SK-N-SH (cell line): ENCODE measurements at regions not wholly inside any gene's neighbourhood (a gene's known extent, or its start where the extent isn't known, plus 50 kb on each side); places are given as distances from the start of the nearest gene placed in this dataset.

Source experiments
- CTCF ChIA-PET: fragments of 300-600, 350-600 bp; formaldehyde crosslinking; extraction: SDS; loops from one replicate; lab custom pipeline; 2021; lab: Yijun Ruan, JAX
- POLR2A ChIA-PET: fragments of 350-600 bp; sonication (Branson Sonifier 250); formaldehyde crosslinking; extraction: SDS; loops from one replicate; lab custom pipeline; 2020; ENCODE audit warnings: antibody characterized with exemption, inconsistent platforms; lab: Yijun Ruan, JAX
- DNase-seq: peaks from one replicate; pipeline ENCODE4 v3.0.0; 2012
- H2AFZ ChIP-seq: fragments of 200-600 bp; sonication (generic); 2 replicates; pipeline ENCODE4 v1.8.1; 2016; ENCODE audit warnings: antibody characterized with exemption, mild to moderate bottlenecking, low read depth
- H3F3A ChIP-seq: fragments of 200-600 bp; sonication (generic); replicated peaks from 2 replicates; pipeline ENCODE3; 2016; ENCODE audit warnings: antibody characterized with exemption, mild to moderate bottlenecking; ENCODE audit not compliant: insufficient read depth
- H3K27ac ChIP-seq, 2 experiments: fragments of 200-500 bp in 1 of 2; fragments of 200-600 bp in 1 of 2; sonication (Bioruptor generic) in 1 of 2; sonication (generic), shearing (Covaris generic) in 1 of 2; 2 replicates each; pipeline versions ENCODE4 v1.5.1 to v1.6.1; 2014 to 2016; ENCODE audit warnings: low read depth in 2 of 2, inconsistent platforms in 1 of 2, low read length in 1 of 2, mild to moderate bottlenecking in 1 of 2, mixed read lengths in 1 of 2
- H3K27me3 ChIP-seq: fragments of 200-600 bp; sonication (generic), shearing (Covaris generic); 2 replicates; pipeline ENCODE4 v1.6.1; 2016; ENCODE audit warnings: mixed run types; ENCODE audit not compliant: insufficient read depth
- H3K36me3 ChIP-seq, 2 experiments: fragments of 200-500 bp in 1 of 2; fragments of 200-600 bp in 1 of 2; sonication (Bioruptor generic) in 1 of 2; sonication (generic) in 1 of 2; replicated peaks in 1 of 2; 2 replicates each; pipeline versions ENCODE3 to v1.5.1; 2014 to 2016; ENCODE audit warnings: low read length in 1 of 2, mild to moderate bottlenecking in 1 of 2; ENCODE audit not compliant: insufficient read depth in 2 of 2, control insufficient read depth in 1 of 2
- H3K4me1 ChIP-seq, 2 experiments: fragments of 200-500 bp in 1 of 2; fragments of 200-600 bp in 1 of 2; sonication (Bioruptor generic) in 1 of 2; sonication (generic), shearing (Covaris generic) in 1 of 2; 2 replicates each; pipeline versions ENCODE4 v1.5.1 to v1.6.1; 2014 to 2016; ENCODE audit warnings: low read depth in 1 of 2, low read length in 1 of 2, mixed run types in 1 of 2; ENCODE audit not compliant: insufficient read depth in 2 of 2, control insufficient read depth in 1 of 2
- H3K4me2 ChIP-seq: fragments of 200-600 bp; sonication (generic), shearing (Covaris generic); 2 replicates; pipeline ENCODE4 v1.6.1; 2017; ENCODE audit warnings: mixed run types
- H3K4me3 ChIP-seq, 2 experiments: fragments of 200-500 bp in 1 of 2; fragments of 200-600 bp in 1 of 2; sonication (Bioruptor generic) in 1 of 2; sonication (generic), shearing (Covaris generic) in 1 of 2; 2 replicates each; pipeline versions ENCODE4 v1.5.1 to v1.8.1; 2014 to 2016; ENCODE audit warnings: low read depth in 2 of 2, inconsistent platforms in 1 of 2, low read length in 1 of 2, mild to moderate bottlenecking in 1 of 2, mixed read lengths in 1 of 2, moderate library complexity in 1 of 2
- H3K79me2 ChIP-seq: fragments of 200-600 bp; sonication (generic); 2 replicates; pipeline ENCODE4 v1.8.1; 2017; ENCODE audit warnings: mild to moderate bottlenecking; ENCODE audit not compliant: insufficient read depth
- H3K9ac ChIP-seq: fragments of 200-600 bp; sonication (generic); 2 replicates; pipeline ENCODE4 v1.6.1; 2017; ENCODE audit warnings: mixed run types
- H3K9me2 ChIP-seq: fragments of 200-600 bp; sonication (generic); 2 replicates; pipeline ENCODE4 v1.6.1; 2017; ENCODE audit warnings: mixed run types
- H3K9me3 ChIP-seq: fragments of 200-600 bp; sonication (generic); 2 replicates; pipeline ENCODE4 v1.6.1; 2017; ENCODE audit warnings: mixed run types, mild to moderate bottlenecking, moderate library complexity
- H4K20me1 ChIP-seq: fragments of 200-600 bp; sonication (generic); 2 replicates; pipeline ENCODE4 v1.6.1; 2017; ENCODE audit warnings: mild to moderate bottlenecking, mixed run types; ENCODE audit not compliant: insufficient read depth
- CHD2 ChIP-seq: fragments of 150-350 bp; IDR thresholded peaks from 2 replicates; pipeline ENCODE4 v1.6.1; 2018; ENCODE audit warnings: low read length; ENCODE audit not compliant: partially characterized antibody
- ELF1 ChIP-seq: IDR thresholded peaks from 2 replicates; pipeline ENCODE4 v1.4.0; 2012
- EP300 ChIP-seq, 2 experiments: IDR thresholded peaks; 2 replicates each; pipeline versions ENCODE4 v1.4.0 to v1.6.1; 2012; ENCODE audit warnings: borderline replicate concordance in 1 of 2, low read depth in 1 of 2, low read length in 1 of 2
- EZH2phosphoT487 ChIP-seq: fragments of 200-600 bp; sonication (generic); IDR thresholded peaks from 2 replicates; pipeline ENCODE4 v1.6.1; 2017; ENCODE audit warnings: low read depth, mixed run types, mild to moderate bottlenecking, antibody characterized with exemption, moderate library complexity, borderline replicate concordance
- FOXJ3 ChIP-seq: sonication (generic); formaldehyde crosslinking; IDR thresholded peaks from 2 replicates; pipeline ENCODE4 v1.5.1; 2020; ENCODE audit warnings: mild to moderate bottlenecking, missing genetic modification reagents
- FOXM1 ChIP-seq: IDR thresholded peaks from 2 replicates; pipeline ENCODE4 v1.4.0; 2012; ENCODE audit warnings: low read depth, mild to moderate bottlenecking
- GATA2 ChIP-seq: sonication (generic); formaldehyde crosslinking; IDR thresholded peaks from 2 replicates; pipeline ENCODE4 v1.5.0; 2020; ENCODE audit warnings: mild to moderate bottlenecking, missing genetic modification reagents
- JUND ChIP-seq: IDR thresholded peaks from 2 replicates; pipeline ENCODE4 v1.4.0; 2012
- NRF1 ChIP-seq: IDR thresholded peaks from 2 replicates; pipeline ENCODE4 v1.6.1; 2012; ENCODE audit warnings: low read depth, mild to moderate bottlenecking, low read length
- PBX3 ChIP-seq: IDR thresholded peaks from 2 replicates; pipeline ENCODE4; 2012
- POLR2AphosphoS5 ChIP-seq: IDR thresholded peaks from 2 replicates; pipeline ENCODE4 v1.6.1; 2012; ENCODE audit warnings: low read depth, low read length
- TAF1 ChIP-seq: IDR thresholded peaks from 2 replicates; pipeline ENCODE4 v1.6.1; 2012; ENCODE audit warnings: low read depth, mild to moderate bottlenecking, low read length, moderate library complexity, borderline replicate concordance
- USF2 ChIP-seq: fragments of 150-350 bp; IDR thresholded peaks from 2 replicates; pipeline ENCODE4 v1.6.1; 2017; ENCODE audit warnings: antibody characterized with exemption, low read length, low read depth, borderline replicate concordance
- YY1 ChIP-seq: IDR thresholded peaks from 2 replicates; pipeline ENCODE4 v1.4.0; 2012; ENCODE audit warnings: low read depth, mild to moderate bottlenecking
- WGBS: methylation state at CpG from one replicate; pipeline ENCODE4 v1.1.6; 2017; ENCODE audit warnings: low lambda C conversion rate; 5-methylcytosine and 5-hydroxymethylcytosine counted together
- TF ChIP-seq, protein P1 (sequence below): fragments of 150-350 bp; IDR thresholded peaks from 2 replicates; pipeline ENCODE4 v1.6.1; 2016; ENCODE audit warnings: mild to moderate bottlenecking, low read depth, low read length

DNA sequence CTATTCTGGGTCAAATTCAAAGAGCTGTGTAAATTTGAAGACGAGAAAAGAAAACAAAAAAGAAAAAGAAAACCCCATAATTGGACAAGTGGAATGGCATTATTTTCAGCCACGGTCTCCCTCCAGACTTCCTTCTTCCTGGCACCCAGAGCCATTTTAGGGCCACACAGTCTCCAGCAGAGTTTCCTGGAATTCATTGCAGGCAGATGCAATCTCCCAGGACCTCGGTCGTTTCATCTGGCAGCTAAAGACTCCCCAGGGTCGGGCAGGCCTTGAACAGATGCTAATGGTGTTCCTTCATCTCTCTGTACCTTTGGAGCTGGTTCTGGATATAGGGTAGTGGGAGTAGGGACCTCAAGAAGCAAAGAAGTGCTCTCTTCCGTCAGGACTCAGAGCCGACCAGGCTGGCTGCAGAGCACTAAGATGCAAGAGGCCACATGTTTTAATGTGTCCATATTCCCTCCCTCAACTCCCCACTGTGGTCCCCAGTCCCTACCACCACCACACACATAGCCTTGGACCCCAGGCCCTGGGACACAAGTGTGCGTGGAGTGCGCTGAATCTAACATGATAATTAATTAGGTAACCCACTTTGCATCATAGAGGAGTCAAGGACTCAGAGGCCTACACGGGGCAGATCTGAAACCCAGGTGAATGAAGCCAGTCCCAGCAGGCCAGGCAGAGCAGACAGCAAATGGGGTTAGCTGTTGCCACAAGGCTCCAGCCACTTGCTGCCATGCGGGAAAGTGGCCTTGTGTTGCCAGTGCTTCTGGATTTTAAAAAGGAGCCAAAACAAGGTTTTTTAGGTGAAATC lies 109.3 kb upstream of the ATL2 start:
- Histone ChIP-seq H3K36me3 (no peaks in the 10 kb centered on the region), H3K27ac (no peak overlapping the region), H3F3A (no peaks in the 10 kb centered on the region), H3K9me2 (no peaks in the 10 kb centered on the region), H3K9ac (no peak overlapping the region), H2AFZ (no peak overlapping the region), H3K79me2 (no peaks in the 10 kb centered on the region), H3K9me3 (no peaks in the 10 kb centered on the region), H3K4me2 (no peak overlapping the region), H3K27me3 (no peaks in the 10 kb centered on the region), H3K4me1 (peaks cover 0 to 7% of the 10 kb centered on the region in 2 experiments; a peak in 1 of 4 replicates), H3K4me3 (no peak overlapping the region), H4K20me1 (no peaks in the 10 kb centered on the region; the same call in 1 of the 2 replicates)
- 76% methylated on average over 11 of the region's 11 CpGs for WGBS
- TF ChIP-seq YY1 (no peak), JUND (no peak), FOXJ3 (no peak), NRF1 (no peak), USF2 (no peak), EP300 (IDR thresholded peaks at IDR 0.05; ENCODE audit: borderline replicate concordance in 1 of 2, low read depth in 1 of 2, low read length in 1 of 2) (no peak), CHD2 (no peak), TAF1 (no peak), GATA2 (no peak), ELF1 (no peak), FOXM1 (no peak), POLR2AphosphoS5 (no peak), PBX3 (no peak), EZH2phosphoT487 (no peak)
- TF ChIP-seq, protein P1, sequence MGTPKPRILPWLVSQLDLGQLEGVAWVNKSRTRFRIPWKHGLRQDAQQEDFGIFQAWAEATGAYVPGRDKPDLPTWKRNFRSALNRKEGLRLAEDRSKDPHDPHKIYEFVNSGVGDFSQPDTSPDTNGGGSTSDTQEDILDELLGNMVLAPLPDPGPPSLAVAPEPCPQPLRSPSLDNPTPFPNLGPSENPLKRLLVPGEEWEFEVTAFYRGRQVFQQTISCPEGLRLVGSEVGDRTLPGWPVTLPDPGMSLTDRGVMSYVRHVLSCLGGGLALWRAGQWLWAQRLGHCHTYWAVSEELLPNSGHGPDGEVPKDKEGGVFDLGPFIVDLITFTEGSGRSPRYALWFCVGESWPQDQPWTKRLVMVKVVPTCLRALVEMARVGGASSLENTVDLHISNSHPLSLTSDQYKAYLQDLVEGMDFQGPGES: no peak
- no peak for DNase-seq
- ChIA-PET CTCF (interaction anchor here (0.6 to 1.5 kb wide), 2 partner anchors 19 to 45 kb away, joined by 3 to 4 read pairs; no protein-coding TSS in a partner anchor), POLR2A (no interaction called here)
